GM21526 (cell line): ENCODE measurements at regions not wholly inside any gene's neighbourhood (a gene's known extent, or its start where the extent isn't known, plus 50 kb on each side); places are given as distances from the start of the nearest gene placed in this dataset.

Source experiments
- ATAC-seq: cut with Tn5 transposase; IDR thresholded peaks from one replicate; pipeline ENCODE4 v1.9.1; 2021; ENCODE audit warnings: moderate library complexity; ENCODE audit not compliant: unreplicated experiment, low FRiP score

DNA sequence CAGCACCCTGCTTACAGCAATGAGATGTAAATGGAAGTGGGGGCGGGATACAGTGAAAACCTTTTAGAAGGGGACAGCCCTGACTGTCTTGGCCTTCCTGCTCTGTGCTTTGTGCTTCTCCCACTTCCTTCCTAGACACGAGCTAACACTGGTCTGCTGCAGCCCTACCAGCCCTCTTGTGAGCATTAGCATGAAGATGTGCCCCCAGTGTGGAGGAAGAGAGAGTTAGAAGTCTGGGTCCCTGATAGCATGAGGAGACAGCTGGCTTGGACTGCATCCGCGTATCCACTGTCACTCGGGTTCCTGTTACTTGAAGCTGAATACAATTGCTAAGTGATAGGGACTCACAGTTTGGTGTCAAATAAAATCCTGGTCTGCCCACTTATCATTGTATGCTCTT, 248.1 kb upstream of the SOX5 start:
- no peak for ATAC-seq

DNA sequence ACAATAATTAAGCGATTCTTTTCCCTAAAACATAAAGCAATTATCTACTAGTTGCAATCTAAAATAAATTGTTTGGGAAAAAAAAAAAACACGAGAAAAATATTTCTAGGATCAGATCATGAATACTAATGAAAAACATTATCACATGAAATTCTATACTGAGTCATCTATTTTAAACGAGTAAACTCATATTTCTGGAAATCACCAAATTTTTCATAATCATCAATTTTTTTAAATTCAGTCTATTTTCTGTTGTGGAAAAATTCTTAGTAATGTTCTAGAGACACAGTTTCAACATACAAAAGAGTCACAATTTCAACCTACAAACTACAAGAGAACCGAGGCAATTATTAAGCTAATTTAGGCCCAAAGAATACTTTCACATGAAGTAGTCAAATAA, 245.6 kb upstream of the SOX5 start:
- no peak for ATAC-seq

DNA sequence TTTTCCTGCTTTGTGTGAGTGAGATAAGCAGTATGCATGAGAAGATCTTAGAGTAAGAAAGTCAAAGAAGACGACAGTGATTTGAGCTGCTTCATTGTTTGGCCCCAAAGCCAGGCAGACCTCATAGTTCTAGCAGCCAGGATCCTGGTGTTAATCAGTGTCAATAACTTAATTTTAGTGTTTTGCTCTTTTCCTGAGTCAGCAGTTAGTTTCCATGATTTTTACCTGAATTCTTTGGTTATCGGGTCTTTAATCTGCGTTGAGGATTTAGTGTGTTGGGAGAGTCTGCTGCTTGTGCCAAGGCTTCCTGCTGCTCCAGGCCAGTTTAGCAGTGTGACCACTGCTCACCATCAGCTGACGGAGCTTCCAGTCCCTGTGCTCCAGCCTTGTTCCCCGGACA, 241.6 kb upstream of the SOX5 start:
- no peak for ATAC-seq

DNA sequence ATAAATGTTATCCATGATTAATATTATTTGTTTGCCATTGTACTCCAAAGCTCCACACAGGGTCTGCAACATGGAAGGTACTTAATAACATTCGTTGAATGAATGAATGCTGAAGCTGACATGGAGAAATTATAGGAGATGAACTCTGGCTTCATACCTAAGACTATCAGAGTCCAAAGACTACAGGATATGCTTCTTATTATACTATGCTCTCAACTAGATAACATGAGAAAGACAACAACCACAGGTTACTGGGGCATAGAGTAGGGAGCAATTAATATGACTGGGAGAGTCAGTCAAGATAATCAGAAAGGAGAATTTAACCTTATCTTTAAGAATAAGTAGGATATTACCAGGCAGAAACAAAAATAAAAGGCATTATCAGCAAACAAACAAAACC, 236.3 kb upstream of the SOX5 start:
- no peak for ATAC-seq

DNA sequence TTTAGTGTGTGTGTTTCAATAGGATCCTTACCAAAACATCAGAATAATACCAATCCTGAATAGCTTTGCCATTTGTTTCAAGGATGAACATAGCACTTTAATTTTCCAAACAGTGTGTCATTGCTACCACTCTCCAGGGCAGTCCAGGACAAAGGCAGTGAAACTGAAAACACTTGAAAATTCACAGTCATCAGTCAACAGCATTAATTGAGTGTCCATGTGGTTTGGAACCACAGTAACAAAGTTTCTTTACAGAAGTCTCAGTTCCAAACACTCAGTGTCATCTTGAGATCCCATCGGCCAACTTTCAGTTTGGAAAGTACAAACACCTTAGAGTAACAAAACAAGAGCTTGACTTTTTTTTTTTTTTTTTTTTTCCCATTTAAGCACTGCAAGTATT, 228.4 kb upstream of the SOX5 start:
- peak; percentile 66 for ATAC-seq

DNA sequence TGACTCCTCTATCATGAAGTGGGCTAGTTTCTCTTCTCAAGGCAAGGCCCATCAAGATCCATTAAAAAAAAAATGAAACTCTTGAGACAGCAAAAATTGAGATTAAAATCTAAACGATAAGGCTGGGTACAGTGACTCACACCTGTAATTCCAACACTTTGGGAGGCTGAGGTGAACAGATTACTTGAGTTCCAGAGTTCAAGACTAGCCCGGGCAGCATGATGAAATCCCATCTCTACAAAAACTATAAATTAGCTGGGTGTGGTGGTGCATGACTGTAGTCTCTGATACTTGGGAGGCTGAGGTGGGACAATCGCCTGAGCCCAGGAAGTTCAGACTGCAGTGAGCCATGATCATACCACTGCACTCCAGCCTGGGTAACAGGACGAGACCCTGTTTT, 226.5 kb upstream of the SOX5 start:
- ATAC-seq = no peak

DNA sequence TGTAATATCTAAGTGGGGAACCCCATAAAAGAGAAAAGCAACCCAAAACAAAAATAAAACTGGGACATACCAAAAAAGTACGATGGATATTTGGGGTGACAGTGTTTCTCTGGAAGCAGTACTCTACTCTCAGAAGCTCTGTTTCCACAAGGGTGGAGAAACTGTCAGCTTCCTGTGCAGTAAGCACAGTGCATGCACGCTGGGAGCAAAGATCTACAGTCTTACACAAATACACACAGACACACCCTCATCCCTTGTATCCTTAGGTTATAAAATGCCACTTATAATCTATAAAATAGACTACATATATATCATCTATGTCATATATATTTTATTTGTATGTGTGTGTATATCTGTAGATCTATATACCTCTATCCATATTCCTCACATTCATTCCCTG, 225.8 kb upstream of the SOX5 start:
- ATAC-seq = no peak

DNA sequence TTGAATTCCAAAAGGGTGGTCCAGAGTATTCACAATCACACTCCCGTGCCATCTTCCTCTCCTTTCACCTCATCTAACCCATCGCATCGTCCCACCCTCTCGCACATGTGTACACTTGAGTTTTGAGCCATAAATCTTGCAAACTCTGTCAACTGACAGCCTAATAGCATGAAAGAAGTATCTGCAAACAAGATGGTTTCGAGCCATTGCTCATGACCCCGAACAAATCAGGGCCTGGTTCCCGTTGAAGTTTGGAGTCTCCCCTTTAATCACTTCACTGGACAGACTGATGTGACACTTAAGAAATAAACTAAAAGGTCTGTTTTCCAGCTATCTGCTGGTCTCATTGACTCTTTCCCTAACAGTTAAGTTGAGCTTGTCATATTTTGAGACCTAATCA, 223.6 kb upstream of the SOX5 start:
- ATAC-seq = no peak

DNA sequence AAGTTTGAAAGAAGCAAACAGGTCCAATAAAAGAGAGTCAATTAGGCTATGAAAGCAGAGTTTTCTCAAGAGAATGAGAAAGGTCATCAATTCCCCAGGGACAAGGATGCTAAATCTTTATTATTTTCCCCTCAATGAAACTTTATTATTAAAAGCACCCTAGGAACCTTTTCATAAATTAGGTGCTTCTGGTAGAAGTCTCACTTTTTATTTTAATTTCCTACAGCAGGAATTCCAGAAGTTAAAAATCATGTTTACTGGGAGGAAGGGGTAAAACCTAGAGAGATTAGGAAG, 223.2 kb upstream of the SOX5 start:
- no peak for ATAC-seq

DNA sequence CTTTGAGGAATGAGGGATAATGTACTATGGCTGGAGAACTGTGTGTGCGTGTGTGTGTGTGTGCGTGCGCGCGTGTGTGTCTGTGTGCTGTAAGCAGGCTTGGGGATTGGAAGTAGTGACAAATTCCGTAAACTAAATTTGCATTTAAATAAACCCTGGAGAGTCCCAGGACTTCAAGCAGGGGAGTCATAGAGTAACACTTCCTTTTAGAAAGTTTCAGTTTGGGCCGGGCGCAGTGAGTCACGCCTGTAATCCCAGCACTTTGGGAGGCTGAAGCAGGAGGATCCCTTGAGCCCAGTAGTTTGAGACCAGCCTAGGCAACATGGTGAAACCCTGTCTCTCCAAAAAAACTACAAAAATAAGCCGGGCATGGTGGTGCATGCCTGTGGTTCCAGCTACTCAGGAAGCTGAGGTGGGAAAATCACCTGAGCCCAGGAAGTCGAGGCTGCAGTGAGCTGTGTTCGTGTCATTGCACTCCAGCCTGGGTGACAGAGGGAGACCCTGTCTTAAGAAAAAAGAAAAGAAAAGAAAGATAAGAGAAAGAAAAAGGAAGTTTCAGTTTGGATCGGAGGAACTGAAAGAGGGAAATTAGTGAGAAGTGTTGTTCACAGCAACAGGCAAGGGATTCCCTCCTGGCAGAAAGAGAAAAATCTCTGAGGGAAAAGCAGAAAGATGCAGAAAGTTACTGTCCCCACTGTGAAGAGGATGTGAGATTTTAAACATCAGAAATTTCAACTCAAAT, 222.7 kb upstream of the SOX5 start:
- peak; percentile 79 for ATAC-seq

DNA sequence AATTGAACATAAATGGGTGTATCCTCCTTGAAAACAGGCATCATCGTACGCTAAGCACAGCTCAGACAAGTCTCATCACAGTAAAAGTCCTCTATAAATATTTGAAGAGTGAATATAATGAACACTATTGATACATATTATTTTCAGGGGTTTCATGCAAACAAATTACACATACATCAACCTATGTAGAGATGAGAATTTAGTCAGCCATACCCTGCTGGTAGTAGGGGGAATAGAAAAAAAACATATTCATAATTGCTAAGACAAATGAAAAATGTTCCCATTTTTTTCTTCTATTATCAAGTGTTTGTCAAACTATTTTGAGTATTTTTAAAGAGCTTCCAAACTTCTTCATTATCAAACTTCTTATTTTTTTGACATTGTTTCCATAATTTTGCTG, 205.6 kb upstream of the SOX5 start:
- ATAC-seq = no peak

DNA sequence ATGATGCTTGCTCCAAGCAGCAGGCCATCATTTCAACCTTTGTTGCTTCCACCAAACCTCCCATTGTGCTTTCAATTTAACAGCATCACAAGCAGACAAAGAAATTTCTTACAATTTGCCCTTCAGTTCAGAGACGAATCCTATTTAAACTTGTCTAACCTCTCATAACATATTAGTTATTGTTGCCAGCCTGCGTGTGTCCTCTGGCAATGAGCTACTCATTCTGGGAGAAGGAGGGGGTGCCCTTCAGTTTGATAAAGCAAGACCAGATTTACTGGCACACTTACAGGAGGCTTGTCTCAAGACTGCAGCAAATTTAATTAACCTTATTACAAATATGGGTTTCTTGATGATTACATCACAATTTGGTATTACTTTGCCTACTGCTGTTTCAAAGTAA, 203.6 kb upstream of the SOX5 start:
- no peak for ATAC-seq

DNA sequence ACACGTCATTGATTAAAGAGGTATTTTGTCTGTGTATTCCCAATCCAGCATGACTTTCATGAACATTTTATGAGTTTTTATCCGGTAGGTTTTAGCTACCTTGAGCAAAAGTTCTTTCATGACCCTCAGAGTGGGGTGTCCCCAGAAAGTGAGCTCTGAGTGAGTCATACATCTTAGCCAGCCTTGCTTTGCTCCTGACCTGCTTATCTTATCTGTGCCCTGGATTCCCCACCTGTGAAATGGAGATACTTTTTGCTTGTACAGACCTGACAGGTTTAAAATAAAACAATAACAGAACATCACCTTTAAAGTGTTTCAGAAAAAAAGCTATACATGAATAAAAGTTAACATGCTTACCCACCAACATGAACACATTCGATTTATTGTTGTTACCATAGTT, 202.8 kb upstream of the SOX5 start:
- no peak for ATAC-seq

DNA sequence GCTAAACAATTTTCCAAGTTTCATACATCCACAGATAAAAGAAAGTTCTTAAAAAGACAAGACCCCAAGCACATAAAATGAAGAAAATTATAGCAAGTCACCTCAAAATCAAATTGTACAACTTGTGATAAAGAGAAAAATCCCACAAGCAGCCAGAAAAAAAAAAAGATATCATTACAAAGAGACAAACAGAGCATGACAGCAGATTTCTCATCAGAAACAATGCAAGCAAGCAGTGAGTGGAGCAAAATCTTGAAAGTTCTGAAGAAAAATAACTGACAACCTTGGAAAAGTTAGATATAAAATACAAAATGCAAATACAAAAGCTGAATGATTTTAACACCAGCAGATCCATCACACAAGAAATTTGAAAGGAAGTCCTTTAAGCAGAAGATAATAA, 194.5 kb upstream of the SOX5 start:
- ATAC-seq = no peak

DNA sequence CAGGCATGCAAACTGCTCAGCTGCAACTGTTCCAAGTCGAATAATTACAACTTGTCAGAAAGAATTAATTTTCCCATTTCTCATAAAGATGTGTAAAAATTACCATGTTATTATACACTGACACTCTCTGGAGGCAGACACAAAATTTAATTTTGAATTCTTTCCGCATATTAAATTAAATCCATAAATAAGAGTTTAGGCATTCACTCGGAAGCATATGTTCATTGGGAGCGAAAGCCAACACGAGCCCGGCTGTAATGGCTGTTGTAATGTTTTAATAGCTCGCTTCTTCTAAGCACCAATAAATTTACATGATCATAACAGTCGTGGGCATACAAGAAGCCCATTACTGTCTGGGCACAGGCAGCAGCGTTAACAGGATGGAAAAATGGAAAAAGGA, 189.6 kb upstream of the SOX5 start:
- ATAC-seq = no peak

DNA sequence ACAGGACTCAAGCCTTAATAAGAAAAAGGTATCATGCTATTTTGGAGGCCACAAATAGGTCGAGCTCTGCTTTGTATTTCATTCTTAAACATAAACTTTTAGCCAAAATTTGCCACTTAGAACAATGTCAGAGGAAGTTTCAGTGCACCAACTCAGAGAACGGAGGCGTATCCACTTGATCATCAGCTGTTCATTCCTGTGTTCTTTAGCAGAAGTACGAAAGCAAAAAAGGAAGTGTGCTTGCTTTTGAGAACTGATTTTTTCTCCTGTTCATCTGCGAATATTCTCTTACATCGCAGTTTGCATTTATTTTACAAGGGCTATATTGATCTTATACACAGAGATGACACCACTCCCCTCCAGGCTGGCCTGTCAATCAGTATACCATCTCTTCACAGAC, 188.6 kb upstream of the SOX5 start:
- ATAC-seq = no peak

DNA sequence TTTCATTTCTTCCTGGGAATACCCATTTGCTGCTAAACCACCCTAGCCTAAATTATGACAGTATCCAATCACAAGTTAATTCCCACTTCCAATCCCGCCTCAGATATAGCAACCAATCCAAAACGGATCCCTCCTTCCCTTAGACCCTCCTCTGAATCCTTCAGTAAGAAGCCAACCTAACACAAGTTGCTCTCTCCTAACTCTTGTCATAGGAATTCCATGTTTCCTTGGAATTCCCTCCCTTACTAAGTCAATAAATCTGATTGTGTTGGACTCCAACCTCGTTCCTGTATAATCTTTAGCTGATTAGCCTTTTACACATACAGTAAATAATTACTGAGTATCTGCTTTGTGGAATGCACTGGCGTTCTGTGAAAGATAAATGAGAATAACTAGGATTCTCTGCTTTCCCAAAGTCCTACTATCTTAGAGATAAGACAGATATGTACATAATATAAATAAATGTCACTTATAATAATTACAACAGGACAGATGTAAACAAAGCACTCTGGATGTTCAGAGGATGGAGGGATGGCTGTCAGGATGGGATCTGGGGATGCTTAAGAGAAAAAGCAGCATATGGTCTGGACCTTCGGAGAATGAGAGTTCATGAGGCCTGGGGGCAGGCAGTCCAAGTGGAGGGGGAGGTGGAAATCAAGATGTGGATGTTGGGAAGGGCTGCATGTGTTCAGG, 185.8 kb upstream of the SOX5 start:
- ATAC-seq = no peak

DNA sequence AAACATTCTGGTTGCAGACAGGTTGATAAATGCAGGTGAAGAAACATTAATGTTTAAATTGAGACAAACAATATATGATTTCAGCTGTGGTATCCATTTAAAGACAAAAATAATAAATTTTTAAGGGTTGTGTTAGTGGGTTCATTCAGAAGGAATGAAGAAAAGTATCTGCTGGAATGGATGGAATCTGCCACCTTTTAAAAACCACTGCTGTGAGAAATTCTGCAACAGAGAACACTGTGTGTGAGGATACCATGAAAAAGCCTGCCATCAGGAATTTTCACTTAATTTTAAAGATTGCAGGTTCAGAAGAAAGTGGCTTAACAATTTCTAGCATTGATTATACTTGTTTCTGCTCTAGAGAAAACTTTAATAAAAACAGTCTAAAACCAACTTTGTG, 184.6 kb upstream of the SOX5 start:
- no peak for ATAC-seq

DNA sequence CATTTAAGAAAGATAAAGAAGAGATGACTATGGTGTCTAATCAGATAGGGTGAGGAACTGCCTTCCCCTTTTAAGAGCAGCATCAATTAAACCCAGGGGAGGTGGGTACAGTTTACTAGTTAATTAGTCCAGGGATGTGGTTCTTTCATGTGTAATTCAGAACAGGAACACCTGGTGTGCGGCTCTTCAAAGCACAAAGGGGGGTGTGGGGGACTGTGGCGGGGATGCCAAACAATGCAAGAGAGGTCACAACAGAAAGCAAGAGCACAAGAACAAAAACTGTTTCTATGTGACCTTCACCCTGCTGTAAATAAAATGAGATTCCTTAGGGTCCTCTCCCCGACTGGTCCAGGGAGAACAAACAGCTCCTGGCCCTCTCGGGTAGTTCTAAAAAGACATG, 183.9 kb upstream of the SOX5 start:
- ATAC-seq = no peak

DNA sequence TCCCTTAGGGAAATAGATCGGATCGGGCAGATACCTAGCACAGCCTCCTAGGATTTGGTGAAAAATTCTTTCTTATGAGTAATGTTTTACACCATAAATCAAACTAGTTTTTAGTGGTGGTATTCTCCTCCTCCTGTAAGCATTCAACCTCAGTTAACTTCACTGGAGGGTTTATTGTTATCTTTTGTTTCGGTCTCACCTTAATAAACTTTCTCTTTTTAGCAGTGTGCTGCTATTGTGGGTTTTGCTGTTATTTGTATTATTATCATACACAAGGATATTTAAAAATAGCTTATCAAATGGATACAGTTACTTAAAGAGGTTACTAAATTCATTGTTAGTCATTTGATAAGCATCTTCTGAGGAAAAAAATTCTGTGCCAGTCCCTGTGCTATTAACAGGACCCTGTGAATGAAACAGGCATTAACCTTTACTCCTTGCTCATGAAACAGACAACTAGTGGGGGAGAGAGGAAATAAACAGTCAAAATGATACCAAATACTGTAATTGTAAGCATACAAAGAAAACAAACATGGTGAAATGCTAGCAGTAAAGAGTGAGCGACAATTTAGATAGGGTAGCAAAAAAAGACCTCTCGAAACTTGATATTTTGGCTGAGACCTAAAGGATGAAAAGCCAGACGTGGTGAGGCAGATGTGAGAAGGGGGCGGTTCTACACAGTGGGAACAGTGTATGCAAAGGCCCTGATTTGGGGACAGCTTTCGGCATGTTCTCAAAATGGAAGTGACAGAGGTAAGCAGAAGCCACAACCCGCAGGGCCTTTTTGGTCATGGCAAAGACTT, 178.7 kb upstream of the SOX5 start:
- ATAC-seq = peak; percentile 99

DNA sequence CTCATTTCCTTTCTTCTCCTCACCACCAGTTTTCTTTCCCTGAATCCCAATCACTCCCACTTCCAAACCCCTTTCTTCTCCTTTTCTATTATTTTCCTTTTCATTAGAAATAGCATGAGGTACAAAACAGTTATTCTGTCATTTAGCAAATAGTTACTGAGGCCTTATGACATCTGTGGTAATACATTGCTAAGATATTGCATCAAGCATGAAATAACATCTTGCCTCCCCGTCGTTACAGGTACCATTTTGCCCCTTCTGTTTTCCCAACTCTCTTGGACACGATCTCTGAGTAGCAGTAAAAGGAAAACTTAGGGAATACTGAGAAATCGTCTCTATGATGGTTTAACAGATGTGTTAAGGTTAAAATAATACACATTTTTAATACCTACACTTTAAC, 175.8 kb upstream of the SOX5 start:
- no peak for ATAC-seq

DNA sequence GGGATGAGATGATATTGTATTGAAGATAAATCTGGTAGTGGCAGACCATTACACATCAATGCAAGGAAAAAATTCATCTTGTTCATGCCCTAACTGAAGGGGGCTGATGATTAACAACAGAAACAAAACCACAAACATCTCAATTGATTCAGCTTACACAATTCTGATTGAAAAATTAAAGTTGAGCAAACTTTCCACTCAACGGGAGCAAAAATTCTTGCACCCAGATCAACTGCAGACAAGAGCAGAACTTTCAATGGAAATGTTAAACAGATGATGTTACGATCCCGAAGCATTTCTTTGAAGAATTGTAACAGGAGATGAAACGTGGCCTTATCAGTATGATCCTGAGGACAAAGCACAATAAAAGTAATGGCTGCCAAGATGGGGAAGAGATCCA, 172.4 kb upstream of the SOX5 start:
- ATAC-seq = no peak
